Thoracic aorta (tissue), 2 donors: ENCODE measurements at regions not wholly inside any gene's neighbourhood (a gene's known extent, or its start where the extent isn't known, plus 50 kb on each side); places are given as distances from the start of the nearest gene placed in this dataset.
A peak's percentile ranks its signal among the peaks of the same experiment; 100 is the strongest.

ENCODE experiments used
- ATAC-seq: fragments of 150-250 bp; one replicate; pipeline ENCODE4 v1.8.0; 2017; ENCODE audit warnings: low read depth; ENCODE audit not compliant: insufficient number of reproducible peaks, low FRiP score
- DNase-seq: peaks from one replicate; pipeline ENCODE4 v3.0.0-alpha.2; 2020; ENCODE audit warnings: low spot score
- H3K27ac ChIP-seq, 2 donors: fragments of 200-600 bp; sonication (generic); 1 replicate in 1 of 2; 2 replicates in 1 of 2; pipeline ENCODE4 v1.5.1; 2016; ENCODE audit warnings: mild to moderate bottlenecking in 2 of 2, moderate library complexity in 2 of 2
- H3K27me3 ChIP-seq: fragments of 200-600 bp; sonication (generic); replicated peaks from 2 replicates; pipeline ENCODE4 v1.6.0; 2016; ENCODE audit warnings: mild to moderate bottlenecking; ENCODE audit not compliant: insufficient read depth
- H3K36me3 ChIP-seq: fragments of 200-600 bp; sonication (generic); one replicate; pipeline ENCODE4 v1.5.1; 2016
- H3K4me1 ChIP-seq, 2 donors: fragments of 200-600 bp; sonication (generic); 1 replicate in 1 of 2; 2 replicates in 1 of 2; pipeline versions ENCODE4 v1.5.1 to v1.6.0; 2016; ENCODE audit warnings: low read depth in 2 of 2, mild to moderate bottlenecking in 1 of 2; ENCODE audit not compliant: control insufficient read depth in 1 of 2
- H3K4me3 ChIP-seq: fragments of 200-600 bp; sonication (generic); 2 replicates; pipeline ENCODE4 v1.5.1; 2016; ENCODE audit warnings: mild to moderate bottlenecking
- H3K9me3 ChIP-seq: fragments of 200-600 bp; sonication (generic); 2 replicates; pipeline ENCODE4 v1.5.1; 2016
- CTCF ChIP-seq: fragments of 200-600 bp; sonication (generic); IDR thresholded peaks from one replicate; pipeline ENCODE4 v1.5.1; 2019; ENCODE audit warnings: antibody characterized with exemption

GRCh38 chr2:114259389-114259788 lies 183.1 kb upstream of the DPP10 start:
- no peaks in the 10 kb centered on the region for H3K27me3 ChIP-seq
- DNase-seq (no peak), ATAC-seq (no peak)
- H3K9me3 ChIP-seq, result no peaks in the 10 kb centered on the region
- no peak overlapping the region for H3K4me3 ChIP-seq
- H3K4me1 ChIP-seq, result no peaks in the 10 kb centered on the region
- TF ChIP-seq CTCF, result no peak
- H3K36me3 ChIP-seq, result no peaks in the 10 kb centered on the region
- H3K27ac ChIP-seq, result no peak overlapping the region

GRCh38 chr2:114261366-114261765 lies 181.1 kb upstream of the DPP10 start:
- DNase-seq, result no peak
- no peaks in the 10 kb centered on the region for H3K4me1 ChIP-seq
- no peak overlapping the region for H3K4me3 ChIP-seq
- no peak overlapping the region for H3K27ac ChIP-seq
- TF ChIP-seq CTCF, result no peak
- H3K36me3 ChIP-seq, result no peaks in the 10 kb centered on the region
- H3K27me3 ChIP-seq, result no peaks in the 10 kb centered on the region
- no peaks in the 10 kb centered on the region for H3K9me3 ChIP-seq
- ATAC-seq, result no peak

- no peaks in the 10 kb centered on the region for H3K27me3 ChIP-seq
- DNase-seq (no peak), ATAC-seq (no peak)
- H3K4me1 ChIP-seq, result no peaks in the 10 kb centered on the region
- no peak overlapping the region for H3K4me3 ChIP-seq
- H3K27ac ChIP-seq, result no peak overlapping the region
- H3K36me3 ChIP-seq, result no peaks in the 10 kb centered on the region
- no peaks in the 10 kb centered on the region for H3K9me3 ChIP-seq
- TF ChIP-seq CTCF, result no peak
These were observed 177.2 kb upstream of the DPP10 start for GRCh38 chr2:114265261-114265660.

GRCh38 chr2:114274957-114275356 lies 167.5 kb upstream of the DPP10 start:
- DNase-seq (no peak), ATAC-seq (no peak)
- H3K4me1 ChIP-seq, result peaks cover 0 to 13% of the 10 kb centered on the region in 2 donors
- peaks cover 8% of the 10 kb centered on the region for H3K9me3 ChIP-seq
- no peak overlapping the region for H3K27ac ChIP-seq
- H3K27me3 ChIP-seq, result no peaks in the 10 kb centered on the region
- no peaks in the 10 kb centered on the region for H3K36me3 ChIP-seq
- no peak overlapping the region for H3K4me3 ChIP-seq
- no peak for TF ChIP-seq CTCF

GRCh38 chr2:114281188-114281587 lies 161.3 kb upstream of the DPP10 start:
- ATAC-seq, result no peak
- Histone ChIP-seq H3K4me1 (peaks cover 23 to 47% of the 10 kb centered on the region in 2 donors), H3K27ac (peak overlapping the region in 1 of 2 donors; percentile 28), H3K9me3 (no peaks in the 10 kb centered on the region), H3K4me3 (no peak overlapping the region), H3K27me3 (no peaks in the 10 kb centered on the region), H3K36me3 (no peaks in the 10 kb centered on the region)
- TF ChIP-seq CTCF, result no peak
- DNase-seq, result no peak
